MM.1S (cell line): ENCODE measurements at regions not wholly inside any gene's neighbourhood (a gene's known extent, or its start where the extent isn't known, plus 50 kb on each side); places are given as distances from the start of the nearest gene placed in this dataset.
"Not testable (repeated sequence)": the region's sequence is repeated elsewhere in the genome, so short reads cannot be mapped to it uniquely, and the experiment has no call there.

ENCODE experiments used
- DNase-seq: peaks from one replicate; pipeline ENCODE4 v3.0.0-alpha.2; 2015
- H2AFZ ChIP-seq: fragments of 300-600 bp; sonication (generic); 2 replicates; pipeline ENCODE4 v1.6.0; 2016; ENCODE audit warnings: antibody characterized with exemption, low read length
- H3F3A ChIP-seq: fragments of 300-600 bp; sonication (generic); 2 replicates; pipeline ENCODE4 v1.6.1; 2016; ENCODE audit warnings: mild to moderate bottlenecking, antibody characterized with exemption, low read length, moderate library complexity, mixed read lengths; ENCODE audit not compliant: insufficient read depth
- H3K27ac ChIP-seq: fragments of 300-600 bp; sonication (generic); 2 replicates; pipeline ENCODE4 v1.5.1; 2016; ENCODE audit warnings: mild to moderate bottlenecking, low read length
- H3K27me3 ChIP-seq: fragments of 300-600 bp; sonication (generic); replicated peaks from 2 replicates; pipeline ENCODE4 v1.6.0; 2016; ENCODE audit warnings: low read length; ENCODE audit not compliant: insufficient read depth
- H3K36me3 ChIP-seq: fragments of 300-600 bp; sonication (generic); replicated peaks from 2 replicates; pipeline ENCODE4 v1.6.1; 2016; ENCODE audit warnings: mild to moderate bottlenecking, low read length, mixed read lengths; ENCODE audit not compliant: insufficient read depth
- H3K4me1 ChIP-seq: fragments of 300-600 bp; sonication (generic); 2 replicates; pipeline ENCODE4 v1.6.1; 2016; ENCODE audit warnings: low read length, mixed read lengths
- H3K4me2 ChIP-seq: fragments of 300-600 bp; sonication (generic); 2 replicates; pipeline ENCODE4 v1.6.0; 2016; ENCODE audit warnings: low read depth, low read length
- H3K4me3 ChIP-seq: fragments of 300-600 bp; sonication (generic); 2 replicates; pipeline ENCODE4 v1.5.1; 2016; ENCODE audit warnings: low read length, mixed read lengths
- H3K79me2 ChIP-seq: fragments of 300-600 bp; sonication (generic); 2 replicates; pipeline ENCODE4 v1.6.1; 2016; ENCODE audit warnings: mixed run types, low read length, mixed read lengths
- H3K9ac ChIP-seq: fragments of 300-600 bp; sonication (generic); 2 replicates; pipeline ENCODE4 v1.6.1; 2016; ENCODE audit warnings: low read length, mixed read lengths
- H3K9me2 ChIP-seq: fragments of 300-600 bp; sonication (generic); replicated peaks from 2 replicates; pipeline ENCODE4 v1.6.1; 2016; ENCODE audit warnings: mild to moderate bottlenecking, low read length, mixed read lengths; ENCODE audit not compliant: insufficient read depth
- H3K9me3 ChIP-seq: fragments of 300-600 bp; sonication (generic); replicated peaks from 2 replicates; pipeline ENCODE4 v1.6.1; 2016; ENCODE audit warnings: mild to moderate bottlenecking, low read length, mixed read lengths; ENCODE audit not compliant: insufficient read depth
- H4K20me1 ChIP-seq: fragments of 300-600 bp; sonication (generic); 2 replicates; pipeline ENCODE4 v1.6.1; 2016; ENCODE audit warnings: mild to moderate bottlenecking, low read length, moderate library complexity, mixed read lengths; ENCODE audit not compliant: insufficient read depth
- CTCF ChIP-seq: fragments of 300-600 bp; sonication (generic); IDR thresholded peaks from 2 replicates; pipeline ENCODE4 v1.5.1; 2016; ENCODE audit warnings: antibody characterized with exemption, low read length, mixed read lengths
- EZH2 ChIP-seq: fragments of 300-600 bp; sonication (generic); optimal IDR thresholded peaks from 2 replicates; pipeline ENCODE3; 2017; ENCODE audit warnings: low read depth, mild to moderate bottlenecking, antibody characterized with exemption, low read length, mixed read lengths
- EZH2phosphoT487 ChIP-seq: fragments of 300-600 bp; sonication (generic); IDR thresholded peaks from 2 replicates; pipeline ENCODE4 v1.6.1; 2018; ENCODE audit warnings: antibody characterized with exemption, low read length

- Histone ChIP-seq H3K4me1 (no peaks in the 10 kb centered on the region), H3K27ac (no peak overlapping the region), H3K9me3 (no peaks in the 10 kb centered on the region), H3K36me3 (no peaks in the 10 kb centered on the region), H3K27me3 (no peaks in the 10 kb centered on the region), H3F3A (no peaks in the 10 kb centered on the region), H3K9me2 (no peaks in the 10 kb centered on the region), H3K4me3 (no peak overlapping the region), H4K20me1 (no peaks in the 10 kb centered on the region), H3K4me2 (no peak overlapping the region), H3K79me2 (no peaks in the 10 kb centered on the region), H2AFZ (no peak overlapping the region), H3K9ac (no peak overlapping the region)
- TF ChIP-seq EZH2phosphoT487 (no peak), CTCF (no peak), EZH2 (no peak)
- no peak for DNase-seq
These were observed 436.8 kb upstream of the ERCC4 start for GRCh38 chr16:13483121-13483520.

DNA sequence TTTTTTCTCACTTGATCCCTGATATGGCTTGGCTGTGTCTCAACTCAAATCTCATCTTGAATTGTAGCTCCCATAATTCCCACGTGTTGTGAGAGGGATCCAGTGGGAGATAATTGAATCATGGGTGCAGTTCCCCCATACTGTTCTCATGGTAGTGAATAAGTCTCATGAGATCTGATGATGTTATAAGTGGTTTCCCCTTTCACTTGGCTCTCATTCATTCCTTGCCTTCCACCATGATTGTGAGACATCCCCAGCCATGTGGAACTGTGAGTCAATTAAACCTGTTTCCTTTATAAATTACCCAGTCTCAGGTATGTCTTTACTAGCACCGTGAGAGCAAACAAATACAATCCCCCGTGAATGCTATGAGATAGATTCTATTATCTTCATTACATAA is 430.5 kb upstream of the ERCC4 start:
- H3K36me3 ChIP-seq, H4K20me1 ChIP-seq, H3K79me2 ChIP-seq, H3K9me2 ChIP-seq, H3K4me1 ChIP-seq, H3F3A ChIP-seq, H3K4me2 ChIP-seq, DNase-seq, H3K27ac ChIP-seq, H3K9ac ChIP-seq, H2AFZ ChIP-seq, H3K27me3 ChIP-seq, H3K9me3 ChIP-seq, H3K4me3 ChIP-seq: not testable (repeated sequence)

DNA sequence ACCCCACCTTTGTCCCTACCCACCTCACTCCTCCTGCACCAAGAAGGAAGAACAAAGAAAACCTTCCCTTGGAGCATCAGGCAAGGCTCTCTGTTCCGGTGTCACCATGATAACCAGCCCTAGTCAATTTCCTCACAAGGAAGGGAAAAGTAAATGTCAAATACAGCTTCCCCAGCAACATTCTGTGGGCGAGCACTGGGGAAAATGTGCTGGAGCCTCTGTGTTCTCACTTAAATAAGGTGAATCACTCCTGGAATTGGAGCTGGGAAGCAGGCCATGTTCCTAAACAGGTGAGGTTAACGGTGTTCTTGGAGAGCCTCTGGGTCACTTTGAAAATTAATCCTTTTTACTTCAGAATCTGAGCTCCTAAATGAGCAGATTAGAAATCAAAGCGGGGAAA is 427.9 kb upstream of the ERCC4 start:
- TF ChIP-seq EZH2phosphoT487 (no peak), EZH2 (no peak), CTCF (no peak)
- Histone ChIP-seq H3K9me2 (no peaks in the 10 kb centered on the region), H3K9me3 (no peaks in the 10 kb centered on the region)

DNA sequence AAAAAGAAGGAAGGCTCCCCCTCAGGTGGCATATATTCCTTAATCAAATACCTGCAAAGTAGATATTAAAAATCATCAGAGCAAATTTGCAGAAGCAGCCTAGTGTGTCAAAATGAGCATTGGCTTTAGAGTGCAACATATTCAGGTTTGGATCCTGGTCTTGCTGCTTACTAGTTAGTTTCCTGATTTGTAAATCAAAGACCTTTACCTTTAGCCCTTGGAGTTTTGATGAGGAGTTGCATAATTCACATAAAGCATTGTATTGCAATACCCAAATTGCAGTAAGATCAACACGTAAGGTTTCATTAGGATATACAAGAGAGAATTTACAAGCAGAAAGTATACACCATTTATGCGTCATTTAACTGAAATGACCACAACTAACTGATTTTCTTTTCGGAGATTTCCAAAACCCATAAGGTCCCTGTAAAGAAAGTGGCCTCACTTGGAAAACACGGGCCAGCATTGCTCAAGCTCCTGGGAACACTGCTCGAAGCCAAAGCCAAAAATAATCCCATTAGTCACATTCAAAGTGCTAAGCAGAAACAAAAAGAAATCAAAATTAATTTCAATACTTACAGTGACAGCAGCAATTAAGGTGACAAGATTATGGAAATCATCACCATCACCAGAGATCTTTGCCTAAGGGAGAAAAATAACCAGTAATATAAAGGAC is 415.9 kb upstream of the ERCC4 start:
- H3K9me3 ChIP-seq = no peaks in the 10 kb centered on the region
- no peak overlapping the region for H3K4me2 ChIP-seq
- H3F3A ChIP-seq = no peaks in the 10 kb centered on the region
- no peaks in the 10 kb centered on the region for H4K20me1 ChIP-seq
- no peaks in the 10 kb centered on the region for H3K9me2 ChIP-seq
- no peaks in the 10 kb centered on the region for H3K79me2 ChIP-seq
- H3K27ac ChIP-seq = no peak overlapping the region
- no peaks in the 10 kb centered on the region for H3K4me1 ChIP-seq
- TF ChIP-seq EZH2phosphoT487 (no peak), CTCF (no peak), EZH2 (no peak)
- H3K36me3 ChIP-seq = no peaks in the 10 kb centered on the region
- no peak for DNase-seq
- H3K4me3 ChIP-seq = no peak overlapping the region
- H3K27me3 ChIP-seq = no peaks in the 10 kb centered on the region
- no peak overlapping the region for H2AFZ ChIP-seq
- no peak overlapping the region for H3K9ac ChIP-seq

More for the DNA sequence above, 427.9 kb upstream of the ERCC4 start:
- no peaks in the 10 kb centered on the region for H3F3A ChIP-seq
- DNase-seq = no peak
- H3K36me3 ChIP-seq = no peaks in the 10 kb centered on the region
- H3K4me2 ChIP-seq = no peak overlapping the region
- H3K79me2 ChIP-seq = no peaks in the 10 kb centered on the region
- H3K9ac ChIP-seq = no peak overlapping the region
- H3K27ac ChIP-seq = no peak overlapping the region
- no peak overlapping the region for H3K4me3 ChIP-seq
- H4K20me1 ChIP-seq = no peaks in the 10 kb centered on the region
- no peaks in the 10 kb centered on the region for H3K4me1 ChIP-seq
- H3K27me3 ChIP-seq = no peaks in the 10 kb centered on the region
- no peak overlapping the region for H2AFZ ChIP-seq
